Activated effector memory CD4-positive, alpha-beta T cell treated with Interleukin-2 at 50 U/mL for 16 hours (primary cell): ENCODE measurements at regions not wholly inside any gene's neighbourhood (a gene's known extent, or its start where the extent isn't known, plus 50 kb on each side); places are given as distances from the start of the nearest gene placed in this dataset.

Experiments used
- DNase-seq: peaks from one replicate; pipeline ENCODE4 v3.0.0-alpha.2; 2020

DNA sequence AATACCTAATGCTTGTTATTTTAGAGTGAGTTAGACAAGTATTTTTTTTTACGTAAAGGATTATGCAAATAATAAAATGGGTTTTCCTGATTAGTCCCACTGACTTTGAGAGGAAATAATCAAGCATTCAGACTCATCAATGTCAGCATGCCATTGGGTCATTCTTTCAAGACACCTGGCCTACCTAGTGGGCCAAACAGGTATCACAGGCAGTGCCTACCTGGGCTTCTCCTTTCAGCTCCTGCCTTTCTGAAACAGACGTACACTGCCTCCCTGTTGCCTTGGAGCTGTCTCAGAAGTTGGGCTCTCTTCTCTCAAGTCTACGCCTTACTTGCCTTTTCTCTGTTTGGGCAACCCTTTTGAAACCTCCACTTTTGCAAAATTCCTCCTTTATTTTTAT is 545.6 kb downstream of the SNAPC1 start:
- DNase-seq: no peak

DNA sequence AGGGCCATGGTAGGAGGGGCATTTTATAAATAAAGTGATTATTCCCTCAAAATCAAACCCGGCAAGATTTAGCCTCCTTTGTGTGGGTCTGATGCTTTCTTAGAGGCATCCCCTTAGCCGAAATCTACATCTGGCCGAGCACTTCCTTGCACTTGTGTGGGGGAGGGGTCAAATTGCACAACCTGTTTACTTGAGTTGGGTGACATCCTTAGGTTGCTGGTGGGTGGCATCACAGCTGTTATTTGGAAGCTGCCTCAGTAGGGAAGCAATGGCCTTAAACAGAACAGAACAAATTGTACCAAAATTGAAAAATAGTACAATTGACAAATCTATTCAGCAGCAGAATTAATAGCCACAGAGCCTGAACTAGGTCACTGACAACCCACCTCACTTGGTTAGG is 546.1 kb downstream of the SNAPC1 start:
- DNase-seq: no peak

DNA sequence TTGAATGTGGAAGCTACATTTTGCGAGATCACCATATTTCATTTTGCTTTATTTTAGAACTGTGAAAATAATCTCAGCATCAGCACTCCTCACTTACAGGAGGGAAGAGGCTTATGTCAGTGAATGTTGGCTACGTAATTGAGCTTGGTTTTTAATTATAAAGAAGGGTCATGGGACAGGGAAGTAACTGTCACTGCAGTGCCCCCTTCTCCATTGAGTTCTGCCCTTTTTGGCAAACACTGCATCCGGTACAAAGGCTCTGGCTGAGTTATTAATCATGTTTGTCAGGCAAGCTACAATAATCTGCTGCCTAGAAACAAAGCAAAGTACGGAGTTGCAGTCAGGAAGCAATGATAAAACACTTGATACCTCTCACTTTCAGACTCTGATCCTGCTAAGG is 546.7 kb downstream of the SNAPC1 start:
- no peak for DNase-seq

GRCh38 chr14:62313212-62313611 is 551.0 kb downstream of the SNAPC1 start:
- no peak for DNase-seq

DNA sequence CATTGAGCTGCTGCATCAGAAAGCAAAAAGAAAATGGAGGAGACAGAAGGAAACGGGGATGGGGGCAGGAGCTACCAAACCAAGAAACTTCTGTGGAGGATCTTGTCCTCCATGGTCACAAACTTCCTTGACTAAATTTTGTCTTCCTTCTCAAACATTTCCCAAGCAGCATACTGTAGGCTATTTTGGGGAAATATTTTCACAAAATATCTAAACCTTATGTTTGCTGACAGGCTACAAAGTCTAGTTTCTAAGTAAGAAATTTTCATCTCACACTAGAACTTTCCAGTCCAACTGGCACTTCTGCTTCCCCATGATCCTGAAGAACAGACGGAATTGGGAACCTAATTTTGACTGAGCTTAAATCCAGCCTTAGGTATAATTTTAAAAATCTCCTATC is 552.0 kb downstream of the SNAPC1 start:
- DNase-seq: no peak

- no peak for DNase-seq
Observed at GRCh38 chr14:62314871-62315270, 552.7 kb downstream of the SNAPC1 start.

DNA sequence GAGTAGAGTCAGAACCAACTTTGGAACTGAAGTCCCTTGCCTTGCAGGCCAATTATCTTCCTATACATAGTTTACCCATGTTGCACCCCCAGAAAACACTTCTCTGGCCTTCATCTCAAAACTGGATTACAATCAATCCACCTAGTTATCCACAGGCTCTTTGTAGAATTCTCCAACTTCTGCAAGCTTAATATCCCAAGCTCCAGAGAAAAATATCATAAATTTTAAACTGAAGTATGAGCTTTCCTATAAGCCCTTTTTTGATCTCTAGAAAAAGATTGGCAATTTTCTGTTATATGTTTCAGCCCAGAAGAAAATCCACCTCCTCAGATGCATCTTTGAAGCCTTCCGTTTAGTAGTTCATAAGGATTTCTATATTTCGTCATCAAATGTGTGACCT is 553.4 kb downstream of the SNAPC1 start:
- DNase-seq: no peak

DNA sequence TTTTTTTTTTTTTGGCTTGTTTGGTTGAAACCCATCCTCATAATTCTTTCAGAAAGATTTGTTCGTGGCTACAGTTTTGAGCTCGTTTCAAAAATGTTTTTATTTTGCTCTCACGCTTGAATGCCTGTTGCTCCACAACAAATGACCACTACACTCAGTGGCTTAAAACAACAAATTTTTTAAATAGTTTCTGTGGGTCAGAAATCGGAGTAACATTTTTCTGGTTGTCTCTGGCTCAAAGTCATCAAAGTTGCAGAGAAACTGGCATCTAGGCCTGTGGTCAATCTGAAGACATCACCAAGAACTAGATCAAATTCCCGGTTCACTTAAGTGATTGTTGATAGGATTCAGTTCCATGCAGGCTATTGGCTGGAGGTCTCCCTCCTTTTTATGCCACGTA is 560.0 kb downstream of the SNAPC1 start:
- no peak for DNase-seq

- no peak for DNase-seq
Observed at GRCh38 chr14:62329427-62329826, 567.2 kb downstream of the SNAPC1 start.

DNA sequence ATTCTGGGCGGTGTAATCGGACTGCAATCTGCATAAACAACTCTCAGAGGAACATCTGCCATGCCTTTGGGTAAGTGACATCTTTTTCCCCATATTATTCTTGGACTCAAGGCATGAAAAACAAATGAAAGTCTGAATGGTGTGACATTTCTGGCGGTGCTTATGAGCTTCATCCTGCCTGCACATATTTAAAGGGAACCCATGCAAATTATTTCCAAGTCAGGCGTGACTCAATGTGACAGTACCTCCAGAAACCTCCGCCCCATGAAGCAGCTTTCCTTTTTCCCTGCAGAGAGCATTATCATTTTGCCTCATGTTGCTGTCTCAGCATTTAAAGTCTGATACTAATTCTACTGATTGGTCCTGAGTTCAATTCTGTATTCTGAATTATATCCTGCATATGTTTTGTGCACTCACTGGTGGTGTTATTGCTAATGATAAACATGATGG is 585.4 kb downstream of the SNAPC1 start:
- no peak for DNase-seq

DNA sequence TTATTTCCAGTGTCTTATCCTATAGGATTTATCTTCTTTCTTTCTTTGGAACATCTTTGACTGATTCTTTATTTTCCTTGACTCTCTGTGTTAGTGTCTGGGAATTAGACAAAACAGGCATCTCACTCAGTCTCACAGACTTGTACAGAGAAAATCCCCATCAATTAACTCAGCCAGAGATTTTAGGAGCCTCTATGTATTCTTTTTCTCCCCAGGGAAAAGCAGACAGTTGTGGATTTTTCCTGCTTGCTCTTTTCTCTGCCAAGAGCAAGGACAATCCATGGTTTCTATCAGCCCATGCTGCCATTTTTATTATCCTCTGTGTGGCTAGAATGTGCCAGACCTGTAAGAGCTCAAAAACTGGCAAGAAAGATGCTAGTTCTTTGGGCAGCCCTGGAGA is 595.1 kb downstream of the SNAPC1 start:
- no peak for DNase-seq

DNA sequence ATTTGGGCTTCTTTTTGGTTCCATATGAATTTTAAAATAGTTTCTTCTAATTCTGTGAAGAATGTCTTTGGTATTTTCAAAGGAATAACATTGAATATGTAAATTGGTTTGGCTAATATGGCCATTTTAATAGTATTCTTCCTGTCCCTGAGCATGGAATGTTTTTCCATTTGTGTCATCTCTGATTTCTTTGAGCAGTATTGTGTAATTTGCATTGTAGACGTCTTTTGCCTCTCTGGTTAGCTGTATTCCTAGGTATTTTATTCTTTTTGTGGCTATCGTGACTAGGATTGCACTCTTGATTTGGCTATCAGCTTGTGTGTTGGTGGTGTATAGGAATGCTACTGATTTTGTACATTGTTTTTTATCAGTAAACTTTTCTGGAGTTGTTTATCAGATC is 601.9 kb downstream of the SNAPC1 start:
- no peak for DNase-seq

GRCh38 chr14:62364800-62365280 is 602.6 kb downstream of the SNAPC1 start:
- no peak for DNase-seq

GRCh38 chr14:62369919-62370560 is 607.8 kb downstream of the SNAPC1 start:
- DNase-seq: no peak

DNA sequence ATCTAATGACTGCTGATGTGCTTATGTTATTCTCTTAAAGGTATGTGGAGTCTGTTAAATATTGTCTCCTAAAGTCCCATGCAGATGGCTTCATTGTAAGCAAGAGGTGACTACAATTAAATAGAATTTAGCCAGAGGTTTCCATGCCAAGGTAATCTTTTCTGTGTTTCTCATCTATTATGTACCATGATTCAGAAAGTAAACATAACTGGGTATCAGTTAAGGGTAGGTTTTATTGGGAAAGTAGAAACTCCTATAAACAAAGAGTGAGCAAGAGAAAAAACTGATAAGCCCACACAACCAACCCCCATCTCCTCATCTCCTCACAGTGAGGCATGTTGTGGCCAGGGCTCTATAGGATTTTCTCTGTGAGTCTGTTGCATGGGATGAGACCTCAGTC is 611.7 kb downstream of the SNAPC1 start:
- DNase-seq: no peak

DNA sequence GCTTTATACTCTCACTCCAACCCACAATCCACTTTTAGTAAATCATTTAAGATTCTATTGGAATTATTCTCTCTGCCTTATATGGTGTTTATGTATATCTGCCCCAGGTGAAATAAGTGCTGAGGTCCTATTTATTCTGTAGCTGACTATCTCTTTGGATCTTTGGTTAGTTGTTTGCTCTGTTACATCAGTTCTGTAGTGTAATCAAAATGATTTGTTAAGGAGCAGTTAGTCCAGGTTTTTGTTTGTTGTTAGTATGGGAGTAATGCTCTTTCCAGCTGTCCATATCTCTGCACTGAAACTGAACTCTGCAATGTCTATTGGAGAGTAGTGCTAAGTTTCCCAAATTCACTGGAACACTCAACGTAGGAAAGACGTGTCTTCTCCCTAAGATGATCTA is 615.8 kb downstream of the SNAPC1 start:
- no peak for DNase-seq

DNA sequence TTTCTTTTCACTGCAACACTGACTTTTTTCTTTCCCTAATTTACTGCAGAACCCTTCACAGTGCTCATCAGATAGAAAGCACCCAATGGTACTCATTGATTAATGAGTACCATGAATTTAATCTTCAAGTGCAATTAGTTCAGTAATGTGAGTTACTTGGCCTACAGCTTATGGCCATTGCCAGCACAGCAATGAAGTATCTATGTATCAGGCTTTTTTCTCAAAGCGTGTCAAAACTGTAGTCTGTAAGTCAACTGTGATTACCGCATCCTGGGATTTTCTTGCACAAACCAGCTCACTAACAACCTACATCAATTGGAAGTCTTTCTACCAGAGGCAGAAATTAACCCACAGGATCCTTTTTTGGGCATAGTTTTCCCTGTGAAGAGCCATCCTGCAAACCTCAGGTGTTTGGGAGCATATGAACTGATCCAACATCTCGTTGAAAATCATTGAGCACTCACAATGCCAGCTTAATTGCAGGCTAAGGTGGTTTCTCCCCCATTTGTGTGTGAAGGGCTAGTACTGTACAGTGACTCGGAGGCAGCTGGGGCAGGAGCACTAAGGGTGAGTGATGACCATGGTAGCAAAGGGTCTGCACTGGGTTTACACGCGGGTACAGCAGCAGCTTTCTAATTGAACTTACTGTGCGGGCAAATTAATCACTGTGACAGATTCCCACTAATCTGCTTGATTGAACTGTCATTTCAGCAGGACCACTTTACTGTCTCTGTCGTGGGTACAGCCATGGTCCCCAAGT is 619.3 kb downstream of the SNAPC1 start:
- DNase-seq: no peak

GRCh38 chr14:62409169-62409568 is 636.1 kb downstream of the KCNH5 start:
- DNase-seq: no peak

- DNase-seq: no peak
Observed at GRCh38 chr14:62409626-62410300, 635.5 kb downstream of the KCNH5 start.

DNA sequence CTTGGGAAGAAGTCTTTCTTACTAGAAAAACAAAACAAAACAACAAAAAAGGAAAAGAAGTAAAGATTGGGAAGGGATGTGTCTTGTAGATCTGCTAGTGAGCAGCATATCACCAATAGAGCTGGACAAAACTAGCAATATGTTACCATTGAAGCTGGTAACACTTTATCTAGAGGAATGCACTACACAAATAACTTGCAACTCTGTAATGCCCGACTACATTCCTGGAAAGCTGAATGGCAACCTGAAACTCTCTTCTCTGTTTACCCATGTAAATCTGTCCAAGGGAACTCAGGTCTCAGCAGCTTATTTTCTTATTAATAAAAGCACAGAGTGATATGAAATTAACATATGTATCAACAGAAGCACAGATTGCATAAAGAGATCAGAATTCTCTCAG is 624.4 kb downstream of the KCNH5 start:
- DNase-seq: no peak

GRCh38 chr14:62428429-62429203 is 616.6 kb downstream of the KCNH5 start:
- DNase-seq: no peak

- DNase-seq: no peak
Observed at GRCh38 chr14:62429683-62430082, 615.6 kb downstream of the KCNH5 start.

- DNase-seq: no peak
Observed at GRCh38 chr14:62431496-62431895, 613.8 kb downstream of the KCNH5 start.
